GM18519 (cell line): ENCODE measurements at regions not wholly inside any gene's neighbourhood (a gene's known extent, or its start where the extent isn't known, plus 50 kb on each side); places are given as distances from the start of the nearest gene placed in this dataset.
"Not testable (repeated sequence)": the region's sequence is repeated elsewhere in the genome, so short reads cannot be mapped to it uniquely, and the experiment has no call there.

Experiments used
- ATAC-seq: cut with Tn5 transposase; IDR thresholded peaks from one replicate; pipeline ENCODE4 v1.9.1; 2021; ENCODE audit warnings: mild to moderate bottlenecking, moderate library complexity; ENCODE audit not compliant: unreplicated experiment, low FRiP score

DNA sequence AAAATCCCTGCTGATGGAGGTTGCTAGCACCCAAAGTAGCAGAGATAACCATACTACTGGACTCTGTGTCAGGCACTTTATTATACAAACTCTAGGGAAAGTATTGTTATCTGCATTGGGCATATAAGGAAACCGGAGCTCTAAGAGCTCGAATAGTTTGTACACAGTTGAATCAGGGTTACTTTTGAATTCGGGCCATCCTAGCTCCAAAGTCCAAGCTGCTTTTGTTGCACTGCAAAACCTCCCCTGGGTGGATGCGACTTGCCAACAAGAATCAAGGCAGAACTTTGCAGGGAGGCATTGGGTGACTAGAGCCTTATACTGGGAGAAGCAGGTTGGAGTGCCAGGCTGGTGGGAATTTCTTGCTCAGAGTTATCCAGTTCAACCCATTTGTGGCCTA is 435.1 kb downstream of the SPATA31D1 start:
- ATAC-seq = no peak

DNA sequence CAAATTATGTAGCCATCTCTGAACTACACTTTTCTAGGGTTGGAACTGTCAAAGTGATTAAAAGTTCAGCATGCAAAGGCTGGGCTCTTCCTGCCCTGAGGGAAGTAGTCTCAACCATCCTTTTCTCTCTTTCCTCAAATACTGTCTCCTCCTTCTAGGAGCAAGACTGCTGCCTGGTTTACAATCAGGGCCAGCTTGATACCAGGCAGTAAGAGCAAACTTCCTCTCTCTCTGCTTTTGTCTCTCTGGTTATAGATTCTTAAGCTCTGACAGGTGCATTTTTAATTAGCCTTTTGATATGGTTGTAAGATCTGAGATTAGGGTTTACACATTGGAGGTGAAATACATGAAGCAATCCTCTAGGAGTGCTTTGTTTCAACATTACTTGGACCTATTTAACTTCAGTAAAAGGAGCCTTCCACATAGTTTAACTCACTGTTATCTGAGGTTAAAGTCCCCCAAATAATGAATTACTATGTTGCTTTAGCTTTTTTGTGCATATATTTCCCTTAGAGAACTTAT is 436.1 kb downstream of the SPATA31D1 start:
- ATAC-seq = no peak

- ATAC-seq = no peak
These were observed 442.5 kb downstream of the SPATA31D1 start for GRCh38 chr9:82431121-82431520.

- ATAC-seq = not testable (repeated sequence)
These were observed 444.8 kb downstream of the SPATA31D1 start for GRCh38 chr9:82433290-82433931.

GRCh38 chr9:82436475-82436874 is 447.9 kb downstream of the SPATA31D1 start:
- no peak for ATAC-seq

GRCh38 chr9:82437183-82437582 is 448.6 kb downstream of the SPATA31D1 start:
- not testable (repeated sequence) for ATAC-seq

DNA sequence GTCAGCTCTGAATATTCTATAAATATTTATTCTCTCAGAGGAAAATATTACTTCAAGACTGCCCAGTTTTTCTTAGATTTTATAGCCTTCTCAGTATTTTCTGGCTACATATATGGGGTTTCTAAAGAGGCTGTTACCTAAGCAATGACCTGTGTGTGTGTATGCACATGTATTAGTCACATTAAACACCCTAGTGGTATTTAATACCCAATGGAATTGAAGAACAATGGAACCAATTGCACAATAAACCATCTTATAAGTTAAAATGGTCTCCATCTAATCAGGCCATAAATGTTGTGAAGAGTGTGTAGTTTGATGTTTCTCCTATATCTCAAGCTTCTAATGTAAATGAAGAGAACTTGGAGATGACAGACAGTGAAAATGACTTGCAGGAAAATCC is 450.0 kb downstream of the SPATA31D1 start:
- no peak for ATAC-seq

GRCh38 chr9:82443312-82443711 is 454.7 kb downstream of the SPATA31D1 start:
- ATAC-seq = no peak

DNA sequence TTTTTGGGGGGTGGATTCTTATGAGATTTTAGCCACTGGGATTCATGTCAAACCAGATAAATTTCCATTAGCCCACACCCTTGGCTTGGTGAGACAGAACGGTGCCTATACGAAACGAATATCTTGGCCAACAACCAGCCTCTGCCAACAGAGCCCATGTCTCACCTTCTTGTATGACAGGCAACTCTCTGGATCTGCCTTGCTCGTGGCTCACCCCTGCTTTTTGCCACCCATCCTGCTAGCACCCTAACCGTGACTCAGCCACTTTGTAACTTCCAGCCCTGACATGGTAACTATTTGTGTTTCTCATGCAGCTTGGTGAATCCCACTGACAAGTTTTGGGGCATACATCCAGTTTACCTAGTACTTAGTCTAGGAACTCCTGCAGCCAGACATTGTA is 457.0 kb downstream of the SPATA31D1 start:
- ATAC-seq = no peak

DNA sequence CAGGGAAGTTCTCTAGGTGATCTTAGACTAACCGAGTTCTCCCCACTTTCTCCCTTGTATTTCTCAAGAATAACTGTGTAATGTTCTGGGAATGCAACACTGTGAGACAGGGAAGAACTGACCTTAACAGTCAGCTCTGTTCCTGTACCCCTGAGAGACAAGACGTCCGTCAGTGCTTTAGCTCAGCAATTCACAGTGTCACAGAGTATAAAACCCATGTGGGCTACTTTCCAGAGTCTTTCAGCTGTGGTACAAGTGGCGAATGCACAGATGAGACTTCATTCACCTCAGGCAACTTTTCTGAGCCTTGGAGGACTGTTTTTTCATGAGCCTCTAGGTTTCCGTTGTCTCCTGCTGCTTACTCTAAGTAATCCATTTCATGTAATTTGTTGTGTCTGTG is 458.8 kb downstream of the SPATA31D1 start:
- no peak for ATAC-seq

GRCh38 chr9:82449986-82450385 is 461.4 kb downstream of the SPATA31D1 start:
- ATAC-seq = no peak

DNA sequence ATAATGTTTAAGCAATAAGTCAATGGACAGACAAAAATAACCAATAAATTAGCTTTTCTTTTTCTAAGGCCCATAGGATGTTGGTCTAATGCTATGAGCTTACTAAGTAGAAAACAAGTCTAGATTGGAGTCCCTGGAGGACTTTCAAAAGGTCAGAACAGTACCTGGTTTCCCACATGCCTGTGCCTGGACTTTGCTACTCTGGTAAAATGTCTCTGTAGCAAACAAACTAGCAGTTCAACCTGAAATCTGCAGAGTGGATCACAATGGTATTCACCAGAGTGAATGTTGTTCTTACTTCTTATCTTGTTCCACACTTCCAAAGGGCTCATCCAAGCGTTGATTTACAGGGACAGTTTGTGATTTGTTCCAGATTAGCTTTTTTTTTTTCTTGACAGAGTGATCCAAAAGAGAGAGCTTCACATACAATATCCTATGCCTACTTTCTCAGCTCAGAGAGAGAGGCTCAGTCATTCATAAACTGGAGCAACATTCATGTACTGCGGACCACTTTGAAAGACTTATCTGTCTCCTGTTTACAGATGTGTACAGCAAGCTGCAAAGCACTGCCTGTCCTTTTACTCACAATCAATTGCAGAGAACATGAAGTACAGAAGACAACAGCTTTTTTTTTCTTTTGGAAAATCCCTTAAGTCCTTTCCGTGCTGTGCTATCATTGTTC is 466.1 kb downstream of the SPATA31D1 start:
- ATAC-seq = no peak

- no peak for ATAC-seq
These were observed 468.1 kb downstream of the SPATA31D1 start for GRCh38 chr9:82456642-82457041.

DNA sequence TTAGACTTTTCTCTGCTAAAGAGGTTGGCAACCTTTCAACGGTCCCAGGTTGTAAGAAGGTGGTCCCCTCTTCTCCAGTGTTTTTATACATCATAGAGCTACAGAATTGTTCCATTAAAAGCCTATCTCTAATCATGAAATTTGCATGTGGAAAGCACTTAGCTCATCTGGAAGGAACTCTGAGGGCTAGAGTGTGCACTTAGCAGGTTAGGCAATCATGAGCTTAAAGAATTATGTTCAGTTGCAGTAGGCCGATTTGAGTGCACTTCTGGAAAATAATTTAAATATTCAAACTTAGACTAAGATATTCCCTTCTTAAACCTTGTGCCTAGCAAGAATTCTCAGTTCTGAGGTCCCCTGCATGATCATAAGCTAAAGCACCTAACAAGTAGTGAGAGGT is 468.7 kb downstream of the SPATA31D1 start:
- ATAC-seq = no peak

GRCh38 chr9:82457891-82458290 is 469.3 kb downstream of the SPATA31D1 start:
- ATAC-seq = no peak

DNA sequence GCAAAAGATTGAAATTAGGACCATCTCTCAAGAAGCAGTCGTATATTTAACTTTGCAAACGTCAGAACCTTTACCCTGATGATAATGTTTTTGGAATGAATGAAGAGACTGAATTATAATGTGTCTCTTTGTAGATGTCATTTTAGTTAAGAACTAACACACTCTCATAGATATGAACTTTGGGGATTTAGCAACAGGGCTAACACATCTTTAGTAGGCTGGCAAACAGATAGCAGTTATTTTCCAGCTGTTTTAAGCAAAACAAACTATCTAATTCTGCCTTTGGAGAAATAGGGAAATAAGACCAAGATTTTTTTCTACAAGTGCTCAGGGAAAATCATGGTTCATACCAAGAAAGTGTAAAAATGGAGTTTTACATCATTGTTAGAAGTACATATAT is 469.7 kb downstream of the SPATA31D1 start:
- no peak for ATAC-seq

DNA sequence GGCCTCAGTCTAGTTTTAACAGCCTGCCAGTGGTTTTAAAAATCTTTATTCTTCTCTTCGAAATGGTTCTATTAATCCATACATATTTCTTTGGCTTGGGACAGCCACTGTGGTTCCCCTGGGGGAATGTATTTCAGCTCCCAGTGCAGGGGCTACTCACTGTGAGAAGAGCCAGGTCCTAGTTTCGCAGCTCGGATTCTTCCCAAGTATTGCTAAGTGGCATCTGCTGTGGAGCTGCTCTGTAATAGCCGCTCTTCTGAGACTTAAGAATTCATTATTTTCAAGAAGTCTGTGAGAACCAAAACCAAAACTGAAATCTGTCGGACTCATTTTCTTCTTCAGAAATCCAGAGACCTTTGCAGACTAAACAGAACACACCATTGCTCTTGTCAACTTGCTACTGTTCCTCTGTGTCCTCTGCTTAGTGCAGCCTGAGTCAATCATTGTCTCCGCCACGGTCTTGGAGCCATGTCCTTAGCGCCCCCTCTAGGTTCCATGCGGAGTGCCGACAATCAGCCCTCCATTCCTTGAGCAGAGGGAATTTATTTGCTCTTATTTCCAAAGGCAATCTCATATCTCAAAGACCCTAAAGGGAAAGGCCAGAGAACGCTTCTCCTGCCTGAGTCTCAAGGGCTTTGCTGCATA is 478.2 kb downstream of the SPATA31D1 start:
- ATAC-seq = no peak

- ATAC-seq = no peak
These were observed 478.9 kb downstream of the SPATA31D1 start for GRCh38 chr9:82467436-82467835.

GRCh38 chr9:82474235-82474634 is 485.7 kb downstream of the SPATA31D1 start:
- ATAC-seq = no peak

DNA sequence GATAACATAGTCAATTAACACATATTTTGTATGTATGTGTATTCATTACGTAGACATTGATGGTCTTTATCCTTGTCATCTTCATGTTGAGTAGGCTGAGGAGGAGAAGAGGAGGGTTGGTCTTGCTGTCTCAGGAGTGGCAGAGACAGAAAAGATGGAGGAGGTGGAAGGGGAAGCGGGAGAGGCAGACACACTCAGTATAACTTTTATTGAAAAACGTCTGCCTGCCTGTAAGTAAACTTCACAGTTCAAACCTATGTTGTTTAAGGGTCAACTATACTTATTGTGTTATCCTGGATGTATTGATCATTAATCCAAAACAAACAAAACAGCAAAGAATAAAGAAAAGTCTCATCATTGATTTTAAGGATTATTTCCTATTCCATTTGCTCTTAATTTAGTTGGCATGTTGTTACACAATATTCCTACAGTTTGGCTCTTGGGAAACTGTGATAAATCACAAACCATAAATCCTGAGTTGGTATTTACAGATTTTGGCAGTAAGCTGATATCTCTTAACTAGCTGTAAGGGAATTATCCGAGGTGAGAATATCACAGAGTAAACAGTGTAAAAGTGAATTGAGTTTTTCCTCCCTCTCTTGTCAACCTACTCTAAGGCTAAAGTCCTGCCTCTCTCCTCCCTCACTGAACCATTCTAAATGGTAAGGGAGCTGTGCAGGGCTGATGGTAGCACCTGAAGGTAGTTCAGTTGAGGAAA is 487.2 kb downstream of the SPATA31D1 start:
- ATAC-seq = no peak

DNA sequence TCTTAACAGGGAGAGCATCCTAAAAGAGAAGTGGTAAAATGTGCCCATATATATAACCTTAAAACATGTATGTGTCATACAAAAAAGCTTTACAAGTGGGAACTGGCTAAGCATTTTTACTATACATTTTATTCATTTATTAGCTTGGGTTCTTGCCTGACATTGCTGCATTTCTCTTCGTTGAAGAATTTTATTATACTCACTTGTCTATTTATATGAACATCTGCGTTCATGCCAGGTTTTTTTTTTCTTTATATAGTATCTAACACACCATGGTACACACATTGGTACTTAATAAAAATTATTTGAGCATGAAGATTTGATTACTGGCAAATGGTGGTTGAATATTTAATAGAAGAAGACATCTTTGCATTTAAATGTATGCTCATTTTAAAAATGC is 492.3 kb downstream of the SPATA31D1 start:
- no peak for ATAC-seq
